ENCODE measurements at regions not wholly inside any gene's neighbourhood (a gene's known extent, or its start where the extent isn't known, plus 50 kb on each side); places are given as distances from the start of the nearest gene placed in this dataset.

GRCh38 chr4:81687471-81687870, 215.8 kb upstream of the RASGEF1B start:
- Mint-ChIP-seq H3K27me3 (no peaks in the 10 kb centered on the region), H3K4me3 (no peak overlapping the region), H3K36me3 (ENCODE audit: low read depth) (no peaks in the 10 kb centered on the region), H3K9me3 (no peaks in the 10 kb centered on the region), H3K4me1 (peaks cover 13% of the 10 kb centered on the region), H3K27ac (no peak overlapping the region)
- ChIA-PET CTCF (interaction anchor here (0.9 to 4.0 kb wide), 12 partner anchors 10 to 223 kb away, joined by 3 to 42 read pairs (median 5); partner anchors contain the start of gene RASGEF1B), POLR2A (interaction anchor here (0.9 to 2.2 kb wide), 3 partner anchors 22 to 220 kb away, joined by 3 to 20 read pairs (median 4); partner anchors contain the start of gene RASGEF1B)
- no peak for TF ChIP-seq CTCF (IDR thresholded peaks at IDR 0.05)
- ATAC-seq (ENCODE audit: low read depth) (no peak), DNase-seq (no peak)
- intact Hi-C loops (cut with micrococcal nuclease) = no loop called here

GRCh38 chr4:81685104-81685503, 213.4 kb upstream of the RASGEF1B start:
- Mint-ChIP-seq H3K4me3 (no peak overlapping the region), H3K27ac (no peak overlapping the region), H3K36me3 (ENCODE audit: low read depth) (no peaks in the 10 kb centered on the region), H3K4me1 (peaks cover 7% of the 10 kb centered on the region), H3K9me3 (no peaks in the 10 kb centered on the region), H3K27me3 (no peaks in the 10 kb centered on the region)
- ChIA-PET POLR2A (no interaction called here), CTCF (interaction anchor here (1.7 kb wide), 1 partner anchor 218 kb away, joined by 6 read pairs; no protein-coding TSS in a partner anchor)
- DNase-seq (no peak), ATAC-seq (ENCODE audit: low read depth) (no peak)
- TF ChIP-seq CTCF (IDR thresholded peaks at IDR 0.05) = no peak
- intact Hi-C loops (cut with micrococcal nuclease) = no loop called here

- Mint-ChIP-seq H3K4me1 (peaks cover 7% of the 10 kb centered on the region), H3K36me3 (ENCODE audit: low read depth) (no peaks in the 10 kb centered on the region), H3K27ac (no peak overlapping the region), H3K4me3 (no peak overlapping the region), H3K27me3 (no peaks in the 10 kb centered on the region), H3K9me3 (no peaks in the 10 kb centered on the region)
- TF ChIP-seq CTCF (IDR thresholded peaks at IDR 0.05) = no peak
- ChIA-PET POLR2A (no interaction called here), CTCF (no interaction called here)
- ATAC-seq (ENCODE audit: low read depth) (no peak), DNase-seq (no peak)
- intact Hi-C loops (cut with micrococcal nuclease) = no loop called here
Observed at GRCh38 chr4:81684352-81684751, 212.6 kb upstream of the RASGEF1B start.

- Mint-ChIP-seq H3K4me1 (peaks cover 1% of the 10 kb centered on the region), H3K27ac (no peak overlapping the region), H3K27me3 (no peaks in the 10 kb centered on the region), H3K36me3 (ENCODE audit: low read depth) (no peaks in the 10 kb centered on the region), H3K9me3 (no peaks in the 10 kb centered on the region), H3K4me3 (no peak overlapping the region)
- no peak for TF ChIP-seq CTCF (IDR thresholded peaks at IDR 0.05)
- no peak for DNase-seq
- intact Hi-C loops (cut with micrococcal nuclease) = no loop called here
- POLR2A ChIA-PET = no interaction called here
- ATAC-seq (ENCODE audit: low read depth) = no peak
- CTCF ChIA-PET = interaction anchor here (1.5 kb wide), 1 partner anchor 215 kb away, joined by 5 read pairs; no protein-coding TSS in a partner anchor
Observed at GRCh38 chr4:81682492-81682891, 210.8 kb upstream of the RASGEF1B start.

GRCh38 chr4:81679315-81679714, 207.6 kb upstream of the RASGEF1B start:
- TF ChIP-seq CTCF (IDR thresholded peaks at IDR 0.05) = no peak
- Mint-ChIP-seq H3K27ac (no peak overlapping the region), H3K4me3 (no peak overlapping the region), H3K27me3 (no peaks in the 10 kb centered on the region), H3K36me3 (ENCODE audit: low read depth) (no peaks in the 10 kb centered on the region), H3K9me3 (no peaks in the 10 kb centered on the region), H3K4me1 (no peaks in the 10 kb centered on the region)
- no peak for DNase-seq
- ChIA-PET POLR2A (no interaction called here), CTCF (interaction anchor here (1.1 kb wide), 1 partner anchor 140 kb away, joined by 3 read pairs; no protein-coding TSS in a partner anchor)
- no peak for ATAC-seq (ENCODE audit: low read depth)
- intact Hi-C loops (cut with micrococcal nuclease) = no loop called here
